GM12878 (cell line): ENCODE measurements at regions not wholly inside any gene's neighbourhood (a gene's known extent, or its start where the extent isn't known, plus 50 kb on each side); places are given as distances from the start of the nearest gene placed in this dataset.

ENCODE experiments used
- ATAC-seq: fragments of 200-7000 bp; cut with Tn5 transposase; 3 replicates; pipeline ENCODE4 v1.9.1; 2020; ENCODE audit warnings: mild to moderate bottlenecking, moderate library complexity
- BruUV-seq: library from RNA; stranded (reverse); fragments of 400-500 nt; replicated peaks from 2 replicates; lab custom pipeline; 2021; lab: Mats Ljungman, UMichigan
- CTCF ChIA-PET: fragments of 300-600 bp; sonication (Branson Sonifier 250); formaldehyde crosslinking; extraction: SDS; loops from one replicate; lab custom pipeline; 2021; ENCODE audit warnings: inconsistent platforms; lab: Yijun Ruan, JAX
- POLR2A ChIA-PET: fragments of 350-600 bp; formaldehyde crosslinking; extraction: SDS; loops from one replicate; lab custom pipeline; 2021; ENCODE audit warnings: inconsistent platforms; lab: Charles Lee
- RAD21 ChIA-PET: fragments of 300-600 bp; sonication (Branson Sonifier 250); formaldehyde crosslinking; loops from one replicate; lab custom pipeline; 2023; ENCODE audit warnings: antibody characterized with exemption; ENCODE audit not compliant: unreplicated experiment; lab: Charles Lee
- SMC1A ChIA-PET: fragments of 300-600 bp; sonication (Branson Sonifier 250); formaldehyde crosslinking; loops from one replicate; lab custom pipeline; 2023; ENCODE audit not compliant: unreplicated experiment, uncharacterized antibody; lab: Charles Lee
- DNase-seq: peaks from one replicate; pipeline ENCODE4 v3.0.0-alpha.2; 2011; ENCODE audit warnings: low read depth, low spot score
- FAIRE-seq: peaks from 3 replicates; lab custom pipeline; 2011; peaks lifted over from hg19 to GRCh38; lab: Jason Lieb, UNC
- H2AFZ ChIP-seq: 2 replicates; pipeline ENCODE4 v1.6.0; 2011; ENCODE audit warnings: low read depth, low read length, control low read depth; ENCODE audit not compliant: control insufficient read depth
- H3K27ac ChIP-seq: 2 replicates; pipeline ENCODE4 v1.5.1; 2011; ENCODE audit warnings: control low read depth; ENCODE audit not compliant: control insufficient read depth, insufficient read depth
- H3K27me3 ChIP-seq, 2 experiments: replicated peaks in 1 of 2; 2 replicates each; pipeline versions ENCODE4 v1.6.0 to v1.6.1; 2011; ENCODE audit warnings: low read length in 1 of 2; ENCODE audit not compliant: control insufficient read depth in 2 of 2, insufficient read depth in 2 of 2
- H3K36me3 ChIP-seq, 2 experiments: 2 replicates each; pipeline ENCODE4 v1.5.1; 2011; ENCODE audit warnings: low read length in 1 of 2; ENCODE audit not compliant: control insufficient read depth in 2 of 2, insufficient read depth in 2 of 2
- H3K4me1 ChIP-seq: 2 replicates; pipeline ENCODE4 v1.6.1; 2011; ENCODE audit warnings: mild to moderate bottlenecking, low read length, moderate library complexity, mixed read lengths; ENCODE audit not compliant: control insufficient read depth, insufficient read depth
- H3K4me2 ChIP-seq: 2 replicates; pipeline ENCODE4 v1.6.0; 2011; ENCODE audit warnings: control low read depth; ENCODE audit not compliant: control insufficient read depth, insufficient read depth
- H3K4me3 ChIP-seq: fragments of 200-600 bp; sonication (generic); 2 replicates; pipeline ENCODE4 v1.5.1; 2016
- H3K79me2 ChIP-seq: 2 replicates; pipeline ENCODE4 v1.6.0; 2011; ENCODE audit warnings: low read length; ENCODE audit not compliant: control insufficient read depth, insufficient read depth
- H3K9ac ChIP-seq: 2 replicates; pipeline ENCODE4 v1.8.0; 2011; ENCODE audit warnings: low read length, control low read depth, mixed read lengths; ENCODE audit not compliant: control insufficient read depth, insufficient read depth
- H3K9me3 ChIP-seq: replicated peaks from 3 replicates; pipeline ENCODE4 v1.5.1; 2011; ENCODE audit warnings: mild to moderate bottlenecking, low read length; ENCODE audit not compliant: control insufficient read depth, insufficient read depth
- H4K20me1 ChIP-seq: 2 replicates; pipeline ENCODE4 v1.6.0; 2011; ENCODE audit not compliant: control insufficient read depth, insufficient read depth
- BACH1 ChIP-seq: fragments of 450-650 bp; IDR thresholded peaks from 2 replicates; pipeline ENCODE4 v1.6.1; 2017; ENCODE audit warnings: mild to moderate bottlenecking, borderline replicate concordance
- CBX5 ChIP-seq: sonication (generic); IDR thresholded peaks from 2 replicates; pipeline ENCODE4 v1.6.1; 2016; ENCODE audit warnings: low read depth, moderate library complexity, mild to moderate bottlenecking, inconsistent platforms
- ESRRA ChIP-seq: IDR thresholded peaks from 2 replicates; pipeline ENCODE4 v1.6.1; 2012; ENCODE audit warnings: mild to moderate bottlenecking, low read length, improper control_type of control experiment
- FOXM1 ChIP-seq: IDR thresholded peaks from 2 replicates; pipeline ENCODE4 v1.6.1; 2012; ENCODE audit warnings: low read depth, mild to moderate bottlenecking, inconsistent platforms, low read length, moderate library complexity
- NFYB ChIP-seq: IDR thresholded peaks from 2 replicates; pipeline ENCODE4 v1.6.1; 2011; ENCODE audit warnings: low read depth, mild to moderate bottlenecking, low read length, improper control_type of control experiment, moderate library complexity; ENCODE audit not compliant: insufficient read depth
- SIN3A ChIP-seq: IDR thresholded peaks from 2 replicates; pipeline ENCODE4 v1.6.1; 2012; ENCODE audit warnings: low read depth, low read length, improper control_type of control experiment
- TAF1 ChIP-seq: IDR thresholded peaks from 2 replicates; pipeline ENCODE4 v1.6.1; 2011; ENCODE audit warnings: mild to moderate bottlenecking, low read depth, low read length, borderline replicate concordance
- TCF7 ChIP-seq: IDR thresholded peaks from 2 replicates; pipeline ENCODE4 v1.6.1; 2014; ENCODE audit warnings: antibody characterized with exemption, borderline replicate concordance
- ZNF217 ChIP-seq: fragments of 450-650 bp; IDR thresholded peaks from 2 replicates; pipeline ENCODE4 v1.6.1; 2017; ENCODE audit warnings: antibody characterized with exemption, mild to moderate bottlenecking
- WGBS: methylation state at CpG from one replicate; pipeline ENCODE4 v1.1.6; 2016; ENCODE audit warnings: low lambda C conversion rate; ENCODE audit not compliant: insufficient replicate concordance, insufficient coverage; ENCODE audit errors: missing lambda C conversion rate; 5-methylcytosine and 5-hydroxymethylcytosine counted together
- in situ Hi-C: fragments of 300-500 bp; cut with MboI; formaldehyde crosslinking; loops from 9 replicates; pipeline ENCODE4 v1.14.3; 2018; ENCODE audit warnings: mixed read lengths
- intact Hi-C: fragments of 100-400 bp; cut with micrococcal nuclease; formaldehyde crosslinking; loops from one replicate; pipeline ENCODE4 v1.14.2; 2022; ENCODE audit not compliant: unreplicated experiment
- TF ChIP-seq, protein P1 (sequence below): IDR thresholded peaks from 2 replicates; pipeline ENCODE4 v1.6.1; 2012; ENCODE audit warnings: improper control_type of control experiment, low read depth, low read length; ENCODE audit not compliant: insufficient replicate concordance
- TF ChIP-seq, protein P2 (sequence below): fragments of 450-650 bp; formaldehyde crosslinking; IDR thresholded peaks from 2 replicates; pipeline ENCODE4 v1.4.0; 2020; ENCODE audit warnings: mild to moderate bottlenecking, moderate library complexity
- TF ChIP-seq, protein P3 (sequence below): IDR thresholded peaks from 2 replicates; pipeline ENCODE4 v1.6.1; 2012; ENCODE audit warnings: mild to moderate bottlenecking, low read depth, low read length

DNA sequence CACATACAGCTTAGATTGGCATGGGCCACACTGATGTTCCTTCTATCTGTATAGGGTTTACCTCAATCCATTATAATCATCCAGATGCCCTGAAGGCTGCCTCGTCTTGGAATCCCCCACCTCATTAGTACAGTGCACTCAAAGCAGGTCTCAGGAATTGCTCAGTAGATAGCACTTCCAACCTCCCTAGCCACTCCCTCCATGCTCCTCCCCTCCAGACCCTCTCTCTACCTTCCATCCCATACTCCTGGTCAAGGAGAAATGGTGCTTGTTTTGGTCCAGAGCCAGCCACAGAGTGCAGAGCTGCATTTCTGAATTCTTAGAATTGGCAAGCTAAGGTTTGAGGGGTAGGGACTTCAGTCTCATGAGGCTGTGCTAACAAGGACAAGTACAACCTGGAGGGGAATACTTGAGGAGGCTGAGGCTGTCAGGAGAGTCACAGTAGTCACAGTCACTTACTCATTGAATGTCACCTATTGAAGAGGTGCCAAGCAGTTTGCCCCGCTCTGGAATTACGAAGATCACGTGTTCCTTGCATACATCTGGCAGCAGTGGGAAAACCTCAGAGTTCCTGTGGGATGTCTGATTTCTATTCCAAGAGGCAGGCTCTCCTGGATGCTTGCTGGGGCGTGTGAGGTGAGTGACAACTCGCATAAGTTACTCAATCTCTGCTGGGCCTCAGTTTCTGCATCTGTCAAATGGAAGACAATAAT lies 60.7 kb upstream of the ZNF746 start:
- FAIRE-seq (no peak), DNase-seq (no peak), ATAC-seq (no peak)
- H3K4me1 ChIP-seq = no peaks in the 10 kb centered on the region
- peaks cover 8 to 18% of the 10 kb centered on the region in 2 experiments for H3K36me3 ChIP-seq
- in situ Hi-C loops (no loop called here), intact Hi-C loops (no loop called here)
- no peak overlapping the region for H3K4me3 ChIP-seq
- ChIA-PET RAD21 (no interaction called here), SMC1A (no interaction called here), POLR2A (no interaction called here), CTCF (no interaction called here)
- H3K27ac ChIP-seq = no peak overlapping the region
- no peaks in the 10 kb centered on the region for H3K27me3 ChIP-seq
- no peaks in the 10 kb centered on the region for H3K9me3 ChIP-seq
- no TSS peak for BruUV-seq
- H4K20me1 ChIP-seq = no peaks in the 10 kb centered on the region
- H3K79me2 ChIP-seq = no peaks in the 10 kb centered on the region
- no peak overlapping the region for H3K4me2 ChIP-seq
- H3K9ac ChIP-seq = no peak overlapping the region
- H2AFZ ChIP-seq = no peak overlapping the region
- 98% methylated on average over 6 of the region's 6 CpGs for WGBS
- TF ChIP-seq CBX5 = no peak
- no peak for TF ChIP-seq ESRRA
- TF ChIP-seq, protein P1, sequence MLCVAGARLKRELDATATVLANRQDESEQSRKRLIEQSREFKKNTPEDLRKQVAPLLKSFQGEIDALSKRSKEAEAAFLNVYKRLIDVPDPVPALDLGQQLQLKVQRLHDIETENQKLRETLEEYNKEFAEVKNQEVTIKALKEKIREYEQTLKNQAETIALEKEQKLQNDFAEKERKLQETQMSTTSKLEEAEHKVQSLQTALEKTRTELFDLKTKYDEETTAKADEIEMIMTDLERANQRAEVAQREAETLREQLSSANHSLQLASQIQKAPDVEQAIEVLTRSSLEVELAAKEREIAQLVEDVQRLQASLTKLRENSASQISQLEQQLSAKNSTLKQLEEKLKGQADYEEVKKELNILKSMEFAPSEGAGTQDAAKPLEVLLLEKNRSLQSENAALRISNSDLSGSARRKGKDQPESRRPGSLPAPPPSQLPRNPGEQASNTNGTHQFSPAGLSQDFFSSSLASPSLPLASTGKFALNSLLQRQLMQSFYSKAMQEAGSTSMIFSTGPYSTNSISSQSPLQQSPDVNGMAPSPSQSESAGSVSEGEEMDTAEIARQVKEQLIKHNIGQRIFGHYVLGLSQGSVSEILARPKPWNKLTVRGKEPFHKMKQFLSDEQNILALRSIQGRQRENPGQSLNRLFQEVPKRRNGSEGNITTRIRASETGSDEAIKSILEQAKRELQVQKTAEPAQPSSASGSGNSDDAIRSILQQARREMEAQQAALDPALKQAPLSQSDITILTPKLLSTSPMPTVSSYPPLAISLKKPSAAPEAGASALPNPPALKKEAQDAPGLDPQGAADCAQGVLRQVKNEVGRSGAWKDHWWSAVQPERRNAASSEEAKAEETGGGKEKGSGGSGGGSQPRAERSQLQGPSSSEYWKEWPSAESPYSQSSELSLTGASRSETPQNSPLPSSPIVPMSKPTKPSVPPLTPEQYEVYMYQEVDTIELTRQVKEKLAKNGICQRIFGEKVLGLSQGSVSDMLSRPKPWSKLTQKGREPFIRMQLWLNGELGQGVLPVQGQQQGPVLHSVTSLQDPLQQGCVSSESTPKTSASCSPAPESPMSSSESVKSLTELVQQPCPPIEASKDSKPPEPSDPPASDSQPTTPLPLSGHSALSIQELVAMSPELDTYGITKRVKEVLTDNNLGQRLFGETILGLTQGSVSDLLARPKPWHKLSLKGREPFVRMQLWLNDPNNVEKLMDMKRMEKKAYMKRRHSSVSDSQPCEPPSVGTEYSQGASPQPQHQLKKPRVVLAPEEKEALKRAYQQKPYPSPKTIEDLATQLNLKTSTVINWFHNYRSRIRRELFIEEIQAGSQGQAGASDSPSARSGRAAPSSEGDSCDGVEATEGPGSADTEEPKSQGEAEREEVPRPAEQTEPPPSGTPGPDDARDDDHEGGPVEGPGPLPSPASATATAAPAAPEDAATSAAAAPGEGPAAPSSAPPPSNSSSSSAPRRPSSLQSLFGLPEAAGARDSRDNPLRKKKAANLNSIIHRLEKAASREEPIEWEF = no peak
- TF ChIP-seq NFYB = no peak
- TF ChIP-seq FOXM1 = no peak
- TF ChIP-seq TAF1 = no peak
- TF ChIP-seq BACH1 = no peak
- TF ChIP-seq ZNF217 = no peak
- TF ChIP-seq, protein P2, sequence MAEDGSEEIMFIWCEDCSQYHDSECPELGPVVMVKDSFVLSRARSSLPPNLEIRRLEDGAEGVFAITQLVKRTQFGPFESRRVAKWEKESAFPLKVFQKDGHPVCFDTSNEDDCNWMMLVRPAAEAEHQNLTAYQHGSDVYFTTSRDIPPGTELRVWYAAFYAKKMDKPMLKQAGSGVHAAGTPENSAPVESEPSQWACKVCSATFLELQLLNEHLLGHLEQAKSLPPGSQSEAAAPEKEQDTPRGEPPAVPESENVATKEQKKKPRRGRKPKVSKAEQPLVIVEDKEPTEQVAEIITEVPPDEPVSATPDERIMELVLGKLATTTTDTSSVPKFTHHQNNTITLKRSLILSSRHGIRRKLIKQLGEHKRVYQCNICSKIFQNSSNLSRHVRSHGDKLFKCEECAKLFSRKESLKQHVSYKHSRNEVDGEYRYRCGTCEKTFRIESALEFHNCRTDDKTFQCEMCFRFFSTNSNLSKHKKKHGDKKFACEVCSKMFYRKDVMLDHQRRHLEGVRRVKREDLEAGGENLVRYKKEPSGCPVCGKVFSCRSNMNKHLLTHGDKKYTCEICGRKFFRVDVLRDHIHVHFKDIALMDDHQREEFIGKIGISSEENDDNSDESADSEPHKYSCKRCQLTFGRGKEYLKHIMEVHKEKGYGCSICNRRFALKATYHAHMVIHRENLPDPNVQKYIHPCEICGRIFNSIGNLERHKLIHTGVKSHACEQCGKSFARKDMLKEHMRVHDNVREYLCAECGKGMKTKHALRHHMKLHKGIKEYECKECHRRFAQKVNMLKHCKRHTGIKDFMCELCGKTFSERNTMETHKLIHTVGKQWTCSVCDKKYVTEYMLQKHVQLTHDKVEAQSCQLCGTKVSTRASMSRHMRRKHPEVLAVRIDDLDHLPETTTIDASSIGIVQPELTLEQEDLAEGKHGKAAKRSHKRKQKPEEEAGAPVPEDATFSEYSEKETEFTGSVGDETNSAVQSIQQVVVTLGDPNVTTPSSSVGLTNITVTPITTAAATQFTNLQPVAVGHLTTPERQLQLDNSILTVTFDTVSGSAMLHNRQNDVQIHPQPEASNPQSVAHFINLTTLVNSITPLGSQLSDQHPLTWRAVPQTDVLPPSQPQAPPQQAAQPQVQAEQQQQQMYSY = no peak
- no peak for TF ChIP-seq TCF7
- TF ChIP-seq, protein P3, sequence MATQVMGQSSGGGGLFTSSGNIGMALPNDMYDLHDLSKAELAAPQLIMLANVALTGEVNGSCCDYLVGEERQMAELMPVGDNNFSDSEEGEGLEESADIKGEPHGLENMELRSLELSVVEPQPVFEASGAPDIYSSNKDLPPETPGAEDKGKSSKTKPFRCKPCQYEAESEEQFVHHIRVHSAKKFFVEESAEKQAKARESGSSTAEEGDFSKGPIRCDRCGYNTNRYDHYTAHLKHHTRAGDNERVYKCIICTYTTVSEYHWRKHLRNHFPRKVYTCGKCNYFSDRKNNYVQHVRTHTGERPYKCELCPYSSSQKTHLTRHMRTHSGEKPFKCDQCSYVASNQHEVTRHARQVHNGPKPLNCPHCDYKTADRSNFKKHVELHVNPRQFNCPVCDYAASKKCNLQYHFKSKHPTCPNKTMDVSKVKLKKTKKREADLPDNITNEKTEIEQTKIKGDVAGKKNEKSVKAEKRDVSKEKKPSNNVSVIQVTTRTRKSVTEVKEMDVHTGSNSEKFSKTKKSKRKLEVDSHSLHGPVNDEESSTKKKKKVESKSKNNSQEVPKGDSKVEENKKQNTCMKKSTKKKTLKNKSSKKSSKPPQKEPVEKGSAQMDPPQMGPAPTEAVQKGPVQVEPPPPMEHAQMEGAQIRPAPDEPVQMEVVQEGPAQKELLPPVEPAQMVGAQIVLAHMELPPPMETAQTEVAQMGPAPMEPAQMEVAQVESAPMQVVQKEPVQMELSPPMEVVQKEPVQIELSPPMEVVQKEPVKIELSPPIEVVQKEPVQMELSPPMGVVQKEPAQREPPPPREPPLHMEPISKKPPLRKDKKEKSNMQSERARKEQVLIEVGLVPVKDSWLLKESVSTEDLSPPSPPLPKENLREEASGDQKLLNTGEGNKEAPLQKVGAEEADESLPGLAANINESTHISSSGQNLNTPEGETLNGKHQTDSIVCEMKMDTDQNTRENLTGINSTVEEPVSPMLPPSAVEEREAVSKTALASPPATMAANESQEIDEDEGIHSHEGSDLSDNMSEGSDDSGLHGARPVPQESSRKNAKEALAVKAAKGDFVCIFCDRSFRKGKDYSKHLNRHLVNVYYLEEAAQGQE = no peak
- no peak for TF ChIP-seq SIN3A
